GM12878 (cell line): ENCODE measurements at regions not wholly inside any gene's neighbourhood (a gene's known extent, or its start where the extent isn't known, plus 50 kb on each side); places are given as distances from the start of the nearest gene placed in this dataset.

ENCODE experiments used
- ATF3 ChIP-seq: IDR thresholded peaks from 2 replicates; pipeline ENCODE4 v1.6.1; 2011; ENCODE audit warnings: low read depth, mild to moderate bottlenecking, low read length, moderate library complexity, borderline replicate concordance; ENCODE audit errors: extremely low read depth
- BRCA1 ChIP-seq: IDR thresholded peaks from 2 replicates; pipeline ENCODE4 v1.6.1; 2011; ENCODE audit warnings: low read depth, low read length, improper control_type of control experiment
- CREB1 ChIP-seq: IDR thresholded peaks from 2 replicates; pipeline ENCODE4 v1.6.1; 2012; ENCODE audit warnings: low read depth, mild to moderate bottlenecking, inconsistent platforms
- CTCF ChIP-seq, 3 experiments: IDR thresholded peaks in 2 of 3; conservative IDR thresholded peaks in 1 of 3; 2 replicates each; pipeline ENCODE4 v1.5.1; 2011; ENCODE audit warnings: low read depth in 3 of 3, low read length in 3 of 3, mild to moderate bottlenecking in 3 of 3, control low read depth in 2 of 3, moderate library complexity in 2 of 3, inconsistent platforms in 1 of 3, mixed read lengths in 1 of 3; ENCODE audit not compliant: control insufficient read depth in 2 of 3, insufficient read depth in 1 of 3; ENCODE audit errors: extremely low read depth in 1 of 3
- MXI1 ChIP-seq: fragments of 150-350 bp; IDR thresholded peaks from 2 replicates; pipeline ENCODE4 v1.6.1; 2011; ENCODE audit warnings: low read depth, mild to moderate bottlenecking, inconsistent platforms, low read length, improper control_type of control experiment
- POLR2A ChIP-seq: IDR thresholded peaks from 2 replicates; pipeline ENCODE4 v1.6.1; 2011; ENCODE audit warnings: low read depth, mild to moderate bottlenecking, low read length
- TAF1 ChIP-seq: IDR thresholded peaks from 2 replicates; pipeline ENCODE4 v1.6.1; 2011; ENCODE audit warnings: mild to moderate bottlenecking, low read depth, low read length, borderline replicate concordance

- no peak for TF ChIP-seq CTCF (IDR thresholded peaks at IDR 0.05 in 2 of 3, conservative IDR thresholded peaks at IDR 0.05 in 1 of 3; ENCODE audit: control insufficient read depth in 2 of 3, extremely low read depth in 1 of 3, insufficient read depth in 1 of 3, low read depth in 3 of 3, low read length in 3 of 3)
- no peak for TF ChIP-seq BRCA1
- no peak for TF ChIP-seq TAF1
- TF ChIP-seq MXI1, result no peak
- TF ChIP-seq POLR2A, result no peak
- TF ChIP-seq CREB1, result no peak
- TF ChIP-seq ATF3, result no peak
Measured at GRCh38 chr10:6868036-6868725, 288.1 kb upstream of the PRKCQ start.
